GM23338 (cell line): ENCODE measurements at regions not wholly inside any gene's neighbourhood (a gene's known extent, or its start where the extent isn't known, plus 50 kb on each side); places are given as distances from the start of the nearest gene placed in this dataset.

Source experiments
- ATAC-seq: fragments of 200-7000 bp; cut with Tn5 transposase; 3 replicates; pipeline ENCODE4 v1.9.1; 2020
- DNase-seq: peaks from one replicate; pipeline ENCODE4 v3.0.0-alpha.2; 2015; ENCODE audit warnings: low spot score
- H2AFZ ChIP-seq: fragments of 200-600 bp; sonication (generic); 2 replicates; pipeline ENCODE4 v1.8.0; 2016; ENCODE audit warnings: antibody characterized with exemption, mild to moderate bottlenecking, moderate library complexity
- H3F3A ChIP-seq: fragments of 200-600 bp; sonication (generic); replicated peaks from 2 replicates; pipeline ENCODE4 v1.8.0; 2017; ENCODE audit warnings: antibody characterized with exemption, mixed run types, low read depth
- H3K27ac ChIP-seq: fragments of 200-600 bp; sonication (generic); 2 replicates; pipeline ENCODE4 v1.6.1; 2016; ENCODE audit warnings: low read depth
- H3K27me3 ChIP-seq: fragments of 200-600 bp; sonication (generic); 2 replicates; pipeline ENCODE4 v1.8.0; 2016; ENCODE audit warnings: mild to moderate bottlenecking, mixed run types, moderate library complexity; ENCODE audit not compliant: insufficient read depth
- H3K36me3 ChIP-seq: fragments of 200-600 bp; sonication (generic); 2 replicates; pipeline ENCODE4 v1.8.0; 2016; ENCODE audit warnings: mild to moderate bottlenecking; ENCODE audit not compliant: insufficient read depth
- H3K4me1 ChIP-seq: fragments of 200-600 bp; sonication (generic); 2 replicates; pipeline ENCODE4 v1.8.0; 2016; ENCODE audit warnings: mild to moderate bottlenecking, moderate library complexity; ENCODE audit not compliant: insufficient read depth
- H3K4me2 ChIP-seq: fragments of 200-600 bp; sonication (generic); 2 replicates; pipeline ENCODE4 v1.7.1; 2017; ENCODE audit warnings: mixed run types
- H3K4me3 ChIP-seq: fragments of 200-600 bp; sonication (generic); 2 replicates; pipeline ENCODE4 v1.6.1; 2016; ENCODE audit warnings: mixed run types
- H3K79me2 ChIP-seq: fragments of 200-600 bp; sonication (generic); replicated peaks from 2 replicates; pipeline ENCODE4 v1.8.0; 2017; ENCODE audit warnings: mild to moderate bottlenecking; ENCODE audit not compliant: insufficient read depth
- H3K9me2 ChIP-seq: fragments of 200-600 bp; sonication (generic); 2 replicates; pipeline ENCODE4 v1.8.0; 2017; ENCODE audit not compliant: insufficient read depth
- H4K20me1 ChIP-seq: fragments of 200-600 bp; sonication (generic); replicated peaks from 2 replicates; pipeline ENCODE4 v1.8.0; 2017; ENCODE audit warnings: mild to moderate bottlenecking; ENCODE audit not compliant: insufficient read depth
- H3K27ac Mint-ChIP-seq: 2 replicates; pipeline ENCODE4 v1.8.0; 2020; ENCODE audit warnings: inconsistent platforms, mild to moderate bottlenecking, moderate library complexity, mixed read lengths
- H3K27me3 Mint-ChIP-seq: 3 replicates; pipeline ENCODE4 v1.8.0; 2022; ENCODE audit warnings: low read depth, mild to moderate bottlenecking, moderate library complexity, mixed read lengths, inconsistent platforms; ENCODE audit not compliant: insufficient read depth, poor library complexity
- H3K36me3 Mint-ChIP-seq: 3 replicates; pipeline ENCODE4 v1.8.0; 2021; ENCODE audit warnings: low read depth, mild to moderate bottlenecking, inconsistent platforms, moderate library complexity, mixed read lengths
- H3K4me1 Mint-ChIP-seq: 3 replicates; pipeline ENCODE4 v1.8.0; 2020; ENCODE audit warnings: mild to moderate bottlenecking, inconsistent platforms, mixed read lengths
- H3K4me3 Mint-ChIP-seq: 3 replicates; pipeline ENCODE4 v1.8.0; 2021; ENCODE audit warnings: moderate library complexity, mild to moderate bottlenecking, inconsistent platforms, mixed read lengths
- H3K9me3 Mint-ChIP-seq: 3 replicates; pipeline ENCODE4 v1.8.0; 2020; ENCODE audit warnings: moderate library complexity, mild to moderate bottlenecking, inconsistent platforms, mixed read lengths
- CREB1 ChIP-seq: fragments of 250-450 bp; sonication (Bioruptor Pico); IDR thresholded peaks from 2 replicates; pipeline ENCODE4 v1.5.0; 2020; ENCODE audit warnings: low read depth, mild to moderate bottlenecking, moderate library complexity
- JUNB ChIP-seq: IDR thresholded peaks from one replicate; pipeline ENCODE4 v1.6.1; 2016; ENCODE audit warnings: antibody characterized with exemption; ENCODE audit not compliant: unreplicated experiment
- NANOG ChIP-seq: IDR thresholded peaks from 2 replicates; pipeline ENCODE4 v1.6.1; 2016; ENCODE audit warnings: antibody characterized with exemption, borderline replicate concordance
- POLR2AphosphoS5 ChIP-seq: IDR thresholded peaks from 2 replicates; pipeline ENCODE4 v1.6.1; 2016; ENCODE audit warnings: antibody characterized with exemption, low read depth
- ZNF331 ChIP-seq: fragments of 250-450 bp; sonication (Bioruptor Pico); IDR thresholded peaks from 2 replicates; pipeline ENCODE4 v1.5.0; 2020; ENCODE audit warnings: low read depth, mild to moderate bottlenecking, moderate library complexity
- TF ChIP-seq, protein P1 (sequence below): fragments of 250-450 bp; sonication (Bioruptor Pico); IDR thresholded peaks from 2 replicates; pipeline ENCODE4 v1.5.0; 2020; ENCODE audit warnings: mild to moderate bottlenecking, moderate library complexity
- TF ChIP-seq, protein P2 (sequence below): IDR thresholded peaks from 2 replicates; pipeline ENCODE4 v1.6.1; 2016; ENCODE audit warnings: antibody characterized with exemption
- TF ChIP-seq, protein P3 (sequence below): IDR thresholded peaks from one replicate; pipeline ENCODE4 v1.6.1; 2018; ENCODE audit warnings: antibody characterized with exemption; ENCODE audit not compliant: unreplicated experiment

DNA sequence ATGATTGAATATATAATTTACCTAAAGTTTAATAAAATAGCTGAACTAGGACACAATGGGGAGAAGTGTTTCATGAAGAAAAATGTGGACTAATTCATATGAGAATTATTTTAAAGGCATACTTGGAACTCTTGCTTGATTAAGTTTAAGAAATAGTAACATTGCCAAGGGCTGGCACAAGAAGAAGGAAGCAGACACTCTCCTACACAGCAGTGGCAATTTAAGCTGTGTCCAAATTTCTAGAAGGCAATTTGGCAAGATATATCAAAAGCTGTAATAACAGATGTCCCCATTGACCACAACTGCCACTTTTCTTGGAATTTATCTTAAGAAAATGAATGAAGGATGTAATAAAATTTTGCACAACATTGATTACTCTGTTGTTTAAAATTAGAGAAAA is 209.5 kb upstream of the S100G start (continued):
- TF ChIP-seq, protein P1, sequence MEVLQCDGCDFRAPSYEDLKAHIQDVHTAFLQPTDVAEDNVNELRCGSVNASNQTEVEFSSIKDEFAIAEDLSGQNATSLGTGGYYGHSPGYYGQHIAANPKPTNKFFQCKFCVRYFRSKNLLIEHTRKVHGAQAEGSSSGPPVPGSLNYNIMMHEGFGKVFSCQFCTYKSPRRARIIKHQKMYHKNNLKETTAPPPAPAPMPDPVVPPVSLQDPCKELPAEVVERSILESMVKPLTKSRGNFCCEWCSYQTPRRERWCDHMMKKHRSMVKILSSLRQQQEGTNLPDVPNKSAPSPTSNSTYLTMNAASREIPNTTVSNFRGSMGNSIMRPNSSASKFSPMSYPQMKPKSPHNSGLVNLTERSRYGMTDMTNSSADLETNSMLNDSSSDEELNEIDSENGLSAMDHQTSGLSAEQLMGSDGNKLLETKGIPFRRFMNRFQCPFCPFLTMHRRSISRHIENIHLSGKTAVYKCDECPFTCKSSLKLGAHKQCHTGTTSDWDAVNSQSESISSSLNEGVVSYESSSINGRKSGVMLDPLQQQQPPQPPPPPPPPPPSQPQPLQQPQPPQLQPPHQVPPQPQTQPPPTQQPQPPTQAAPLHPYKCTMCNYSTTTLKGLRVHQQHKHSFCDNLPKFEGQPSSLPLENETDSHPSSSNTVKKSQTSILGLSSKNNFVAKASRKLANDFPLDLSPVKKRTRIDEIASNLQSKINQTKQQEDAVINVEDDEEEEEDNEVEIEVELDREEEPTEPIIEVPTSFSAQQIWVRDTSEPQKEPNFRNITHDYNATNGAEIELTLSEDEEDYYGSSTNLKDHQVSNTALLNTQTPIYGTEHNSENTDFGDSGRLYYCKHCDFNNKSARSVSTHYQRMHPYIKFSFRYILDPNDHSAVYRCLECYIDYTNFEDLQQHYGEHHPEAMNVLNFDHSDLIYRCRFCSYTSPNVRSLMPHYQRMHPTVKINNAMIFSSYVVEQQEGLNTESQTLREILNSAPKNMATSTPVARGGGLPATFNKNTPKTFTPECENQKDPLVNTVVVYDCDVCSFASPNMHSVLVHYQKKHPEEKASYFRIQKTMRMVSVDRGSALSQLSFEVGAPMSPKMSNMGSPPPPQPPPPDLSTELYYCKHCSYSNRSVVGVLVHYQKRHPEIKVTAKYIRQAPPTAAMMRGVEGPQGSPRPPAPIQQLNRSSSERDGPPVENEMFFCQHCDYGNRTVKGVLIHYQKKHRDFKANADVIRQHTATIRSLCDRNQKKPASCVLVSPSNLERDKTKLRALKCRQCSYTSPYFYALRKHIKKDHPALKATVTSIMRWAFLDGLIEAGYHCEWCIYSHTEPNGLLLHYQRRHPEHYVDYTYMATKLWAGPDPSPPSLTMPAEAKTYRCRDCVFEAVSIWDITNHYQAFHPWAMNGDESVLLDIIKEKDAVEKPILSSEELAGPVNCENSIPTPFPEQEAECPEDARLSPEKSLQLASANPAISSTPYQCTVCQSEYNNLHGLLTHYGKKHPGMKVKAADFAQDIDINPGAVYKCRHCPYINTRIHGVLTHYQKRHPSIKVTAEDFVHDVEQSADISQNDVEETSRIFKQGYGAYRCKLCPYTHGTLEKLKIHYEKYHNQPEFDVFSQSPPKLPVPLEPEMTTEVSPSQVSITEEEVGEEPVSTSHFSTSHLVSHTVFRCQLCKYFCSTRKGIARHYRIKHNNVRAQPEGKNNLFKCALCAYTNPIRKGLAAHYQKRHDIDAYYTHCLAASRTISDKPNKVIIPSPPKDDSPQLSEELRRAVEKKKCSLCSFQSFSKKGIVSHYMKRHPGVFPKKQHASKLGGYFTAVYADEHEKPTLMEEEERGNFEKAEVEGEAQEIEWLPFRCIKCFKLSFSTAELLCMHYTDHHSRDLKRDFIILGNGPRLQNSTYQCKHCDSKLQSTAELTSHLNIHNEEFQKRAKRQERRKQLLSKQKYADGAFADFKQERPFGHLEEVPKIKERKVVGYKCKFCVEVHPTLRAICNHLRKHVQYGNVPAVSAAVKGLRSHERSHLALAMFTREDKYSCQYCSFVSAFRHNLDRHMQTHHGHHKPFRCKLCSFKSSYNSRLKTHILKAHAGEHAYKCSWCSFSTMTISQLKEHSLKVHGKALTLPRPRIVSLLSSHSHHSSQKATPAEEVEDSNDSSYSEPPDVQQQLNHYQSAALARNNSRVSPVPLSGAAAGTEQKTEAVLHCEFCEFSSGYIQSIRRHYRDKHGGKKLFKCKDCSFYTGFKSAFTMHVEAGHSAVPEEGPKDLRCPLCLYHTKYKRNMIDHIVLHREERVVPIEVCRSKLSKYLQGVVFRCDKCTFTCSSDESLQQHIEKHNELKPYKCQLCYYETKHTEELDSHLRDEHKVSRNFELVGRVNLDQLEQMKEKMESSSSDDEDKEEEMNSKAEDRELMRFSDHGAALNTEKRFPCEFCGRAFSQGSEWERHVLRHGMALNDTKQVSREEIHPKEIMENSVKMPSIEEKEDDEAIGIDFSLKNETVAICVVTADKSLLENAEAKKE (CRISPR knock-in tag), result no peak
- TF ChIP-seq JUNB (no peak), POLR2AphosphoS5 (no peak)
- TF ChIP-seq, protein P2, sequence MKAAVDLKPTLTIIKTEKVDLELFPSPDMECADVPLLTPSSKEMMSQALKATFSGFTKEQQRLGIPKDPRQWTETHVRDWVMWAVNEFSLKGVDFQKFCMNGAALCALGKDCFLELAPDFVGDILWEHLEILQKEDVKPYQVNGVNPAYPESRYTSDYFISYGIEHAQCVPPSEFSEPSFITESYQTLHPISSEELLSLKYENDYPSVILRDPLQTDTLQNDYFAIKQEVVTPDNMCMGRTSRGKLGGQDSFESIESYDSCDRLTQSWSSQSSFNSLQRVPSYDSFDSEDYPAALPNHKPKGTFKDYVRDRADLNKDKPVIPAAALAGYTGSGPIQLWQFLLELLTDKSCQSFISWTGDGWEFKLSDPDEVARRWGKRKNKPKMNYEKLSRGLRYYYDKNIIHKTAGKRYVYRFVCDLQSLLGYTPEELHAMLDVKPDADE, result no peak

DNA sequence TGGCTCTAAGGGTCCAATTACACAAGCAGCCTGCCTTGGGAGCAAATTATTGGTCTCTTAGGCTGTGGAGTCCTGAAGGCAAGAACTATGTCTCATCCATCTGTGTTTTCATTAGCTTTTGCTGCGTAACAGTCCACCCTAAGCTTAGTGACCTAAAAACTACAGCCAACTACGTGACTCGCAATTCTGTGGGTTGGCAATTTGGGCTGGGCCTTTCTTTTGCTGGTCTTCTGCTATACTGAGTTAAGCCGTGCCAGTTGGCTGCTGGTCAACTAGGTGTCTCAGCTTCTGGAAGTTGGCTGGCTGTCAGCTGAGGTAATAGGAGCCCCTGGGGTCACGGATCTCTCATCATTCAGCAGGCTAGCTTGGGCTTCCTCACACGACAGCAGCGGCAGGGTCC is 205.6 kb upstream of the S100G start:
- H3K4me1 Mint-ChIP-seq, result peaks cover 14% of the 10 kb centered on the region
- no peaks in the 10 kb centered on the region for H4K20me1 ChIP-seq
- no peak overlapping the region for H3K4me3 Mint-ChIP-seq
- H3K27ac ChIP-seq, result no peak overlapping the region
- H3K4me1 ChIP-seq, result peaks cover 7% of the 10 kb centered on the region
- TF ChIP-seq NANOG (no peak), CREB1 (no peak), ZNF331 (CRISPR knock-in tag) (no peak)
- TF ChIP-seq, protein P2, result no peak
- TF ChIP-seq, protein P3, sequence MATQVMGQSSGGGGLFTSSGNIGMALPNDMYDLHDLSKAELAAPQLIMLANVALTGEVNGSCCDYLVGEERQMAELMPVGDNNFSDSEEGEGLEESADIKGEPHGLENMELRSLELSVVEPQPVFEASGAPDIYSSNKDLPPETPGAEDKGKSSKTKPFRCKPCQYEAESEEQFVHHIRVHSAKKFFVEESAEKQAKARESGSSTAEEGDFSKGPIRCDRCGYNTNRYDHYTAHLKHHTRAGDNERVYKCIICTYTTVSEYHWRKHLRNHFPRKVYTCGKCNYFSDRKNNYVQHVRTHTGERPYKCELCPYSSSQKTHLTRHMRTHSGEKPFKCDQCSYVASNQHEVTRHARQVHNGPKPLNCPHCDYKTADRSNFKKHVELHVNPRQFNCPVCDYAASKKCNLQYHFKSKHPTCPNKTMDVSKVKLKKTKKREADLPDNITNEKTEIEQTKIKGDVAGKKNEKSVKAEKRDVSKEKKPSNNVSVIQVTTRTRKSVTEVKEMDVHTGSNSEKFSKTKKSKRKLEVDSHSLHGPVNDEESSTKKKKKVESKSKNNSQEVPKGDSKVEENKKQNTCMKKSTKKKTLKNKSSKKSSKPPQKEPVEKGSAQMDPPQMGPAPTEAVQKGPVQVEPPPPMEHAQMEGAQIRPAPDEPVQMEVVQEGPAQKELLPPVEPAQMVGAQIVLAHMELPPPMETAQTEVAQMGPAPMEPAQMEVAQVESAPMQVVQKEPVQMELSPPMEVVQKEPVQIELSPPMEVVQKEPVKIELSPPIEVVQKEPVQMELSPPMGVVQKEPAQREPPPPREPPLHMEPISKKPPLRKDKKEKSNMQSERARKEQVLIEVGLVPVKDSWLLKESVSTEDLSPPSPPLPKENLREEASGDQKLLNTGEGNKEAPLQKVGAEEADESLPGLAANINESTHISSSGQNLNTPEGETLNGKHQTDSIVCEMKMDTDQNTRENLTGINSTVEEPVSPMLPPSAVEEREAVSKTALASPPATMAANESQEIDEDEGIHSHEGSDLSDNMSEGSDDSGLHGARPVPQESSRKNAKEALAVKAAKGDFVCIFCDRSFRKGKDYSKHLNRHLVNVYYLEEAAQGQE, result no peak
- no peak overlapping the region for H3K27ac Mint-ChIP-seq
- no peaks in the 10 kb centered on the region for H3K79me2 ChIP-seq
- no peak overlapping the region for H2AFZ ChIP-seq
- no peak overlapping the region for H3K4me2 ChIP-seq
- H3K9me2 ChIP-seq, result peaks cover 4% of the 10 kb centered on the region; the same call in 1 of the 2 replicates
- H3K9me3 Mint-ChIP-seq, result no peaks in the 10 kb centered on the region; the same call in 2 of the 3 replicates
- no peaks in the 10 kb centered on the region for H3K36me3 ChIP-seq
- H3K27me3 ChIP-seq, result no peaks in the 10 kb centered on the region
- H3F3A ChIP-seq, result no peaks in the 10 kb centered on the region
- H3K4me3 ChIP-seq, result no peak overlapping the region
- peaks cover 7% of the 10 kb centered on the region; the same call in 2 of the 3 replicates for H3K36me3 Mint-ChIP-seq
- ATAC-seq, result no peak
- H3K27me3 Mint-ChIP-seq, result peaks cover 1% of the 10 kb centered on the region
- DNase-seq, result no peak
